ENCODE measurements at regions not wholly inside any gene's neighbourhood (a gene's known extent, or its start where the extent isn't known, plus 50 kb on each side); places are given as distances from the start of the nearest gene placed in this dataset.

GRCh38 chr9:118961857-118962256 is 407.4 kb downstream of the BRINP1 start:
- TF ChIP-seq CTCF (IDR thresholded peaks at IDR 0.05; ENCODE audit: low read depth, low read length, missing control alignments), result no peak
- H3K27ac ChIP-seq, result no peak overlapping the region
- DNase-seq, result peak; percentile 8
- H3K27me3 ChIP-seq (replicated peaks), result no peaks in the 10 kb centered on the region
- no peaks in the 10 kb centered on the region for H3K36me3 ChIP-seq (replicated peaks)
- in situ Hi-C loops (cut with HindIII; ENCODE audit: low pct_ligation_motif_present, low sequenced_read_pairs), result no loop called here
- no peak overlapping the region for H3K4me3 ChIP-seq (ENCODE audit: low read depth, low read length)

GRCh38 chr9:118962426-118962825 is 406.8 kb downstream of the BRINP1 start:
- DNase-seq, result no peak
- H3K4me3 ChIP-seq (ENCODE audit: low read depth, low read length), result no peak overlapping the region
- H3K36me3 ChIP-seq (replicated peaks), result no peaks in the 10 kb centered on the region
- in situ Hi-C loops (cut with HindIII; ENCODE audit: low pct_ligation_motif_present, low sequenced_read_pairs), result no loop called here
- H3K27ac ChIP-seq, result no peak overlapping the region
- no peaks in the 10 kb centered on the region for H3K27me3 ChIP-seq (replicated peaks)
- no peak for TF ChIP-seq CTCF (IDR thresholded peaks at IDR 0.05; ENCODE audit: low read depth, low read length, missing control alignments)

GRCh38 chr9:118963674-118964073 is 405.6 kb downstream of the BRINP1 start:
- no peaks in the 10 kb centered on the region for H3K36me3 ChIP-seq (replicated peaks)
- no peak for DNase-seq
- in situ Hi-C loops (cut with HindIII; ENCODE audit: low pct_ligation_motif_present, low sequenced_read_pairs), result no loop called here
- no peaks in the 10 kb centered on the region for H3K27me3 ChIP-seq (replicated peaks)
- H3K27ac ChIP-seq, result no peak overlapping the region
- TF ChIP-seq CTCF (IDR thresholded peaks at IDR 0.05; ENCODE audit: low read depth, low read length, missing control alignments), result no peak
- no peak overlapping the region for H3K4me3 ChIP-seq (ENCODE audit: low read depth, low read length)

- no peak for TF ChIP-seq CTCF (IDR thresholded peaks at IDR 0.05; ENCODE audit: low read depth, low read length, missing control alignments)
- no peak overlapping the region for H3K4me3 ChIP-seq (ENCODE audit: low read depth, low read length)
- in situ Hi-C loops (cut with HindIII; ENCODE audit: low pct_ligation_motif_present, low sequenced_read_pairs), result no loop called here
- no peak overlapping the region for H3K27ac ChIP-seq
- H3K27me3 ChIP-seq (replicated peaks), result no peaks in the 10 kb centered on the region
- H3K36me3 ChIP-seq (replicated peaks), result no peaks in the 10 kb centered on the region
- no peak for DNase-seq
Observed at GRCh38 chr9:118967901-118968300, 401.3 kb downstream of the BRINP1 start.

GRCh38 chr9:118975736-118976135 is 393.5 kb downstream of the BRINP1 start:
- H3K27ac ChIP-seq, result no peak overlapping the region
- no peak for DNase-seq
- no peaks in the 10 kb centered on the region for H3K36me3 ChIP-seq (replicated peaks)
- in situ Hi-C loops (cut with HindIII; ENCODE audit: low pct_ligation_motif_present, low sequenced_read_pairs), result no loop called here
- no peaks in the 10 kb centered on the region for H3K27me3 ChIP-seq (replicated peaks)
- TF ChIP-seq CTCF (IDR thresholded peaks at IDR 0.05; ENCODE audit: low read depth, low read length, missing control alignments), result no peak
- no peak overlapping the region for H3K4me3 ChIP-seq (ENCODE audit: low read depth, low read length)

- in situ Hi-C loops (cut with HindIII; ENCODE audit: low pct_ligation_motif_present, low sequenced_read_pairs), result no loop called here
- no peak overlapping the region for H3K27ac ChIP-seq
- no peak overlapping the region for H3K4me3 ChIP-seq (ENCODE audit: low read depth, low read length)
- no peak for DNase-seq
- TF ChIP-seq CTCF (IDR thresholded peaks at IDR 0.05; ENCODE audit: low read depth, low read length, missing control alignments), result no peak
- H3K36me3 ChIP-seq (replicated peaks), result no peaks in the 10 kb centered on the region
- no peaks in the 10 kb centered on the region for H3K27me3 ChIP-seq (replicated peaks)
Observed at GRCh38 chr9:118976160-118976559, 393.1 kb downstream of the BRINP1 start.
